ENCODE measurements at regions not wholly inside any gene's neighbourhood (a gene's known extent, or its start where the extent isn't known, plus 50 kb on each side); places are given as distances from the start of the nearest gene placed in this dataset.

DNA sequence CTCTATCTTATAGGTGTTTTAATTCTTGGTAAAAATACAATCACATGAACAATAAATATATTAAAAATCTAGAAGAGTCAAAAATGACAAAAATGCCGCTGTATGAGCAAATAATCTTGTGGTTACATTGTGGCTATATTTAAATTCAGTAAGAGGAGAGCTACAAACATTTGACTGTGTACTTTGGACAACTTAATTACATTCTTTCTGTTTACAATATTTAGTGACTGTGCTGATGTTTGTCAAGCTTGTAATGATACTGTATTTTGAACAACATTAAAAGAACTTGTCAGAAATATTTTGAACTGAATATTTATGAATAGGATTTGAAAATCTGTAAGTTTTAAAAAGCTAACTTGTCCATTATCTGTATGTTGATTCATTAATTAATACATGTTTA lies 598.3 kb downstream of the SI start:
- Histone ChIP-seq H2AK5ac (ENCODE audit: insufficient read length, low read length) (no peak overlapping the region), H3K79me2 (ENCODE audit: insufficient read depth, low read length) (no peaks in the 10 kb centered on the region), H3K14ac (ENCODE audit: insufficient read depth, low read length) (no peak overlapping the region), H2BK20ac (ENCODE audit: low read depth, low read length, poor library complexity, severe bottlenecking) (no peak overlapping the region), H3K4ac (ENCODE audit: low read depth, low read length) (no peak overlapping the region), H4K91ac (ENCODE audit: insufficient read length, low read depth, low read length) (no peak overlapping the region), H4K8ac (replicated peaks; ENCODE audit: insufficient read length, low read depth, low read length) (no peak overlapping the region), H3K23ac (ENCODE audit: insufficient read length, low read depth, low read length) (no peak overlapping the region), H3K23me2 (ENCODE audit: insufficient read length, low read depth, low read length, poor library complexity, severe bottlenecking) (no peaks in the 10 kb centered on the region), H3K27me3 (ENCODE audit: insufficient read depth, low read length) (no peaks in the 10 kb centered on the region), H3K9ac (ENCODE audit: extremely low read depth, insufficient read length, low read length) (no peak overlapping the region), H4K5ac (ENCODE audit: insufficient read length, low read depth, low read length) (no peak overlapping the region), H2BK120ac (ENCODE audit: low read depth, low read length, poor library complexity, severe bottlenecking) (no peak overlapping the region), H3K18ac (ENCODE audit: insufficient read length, low read depth, low read length) (no peak overlapping the region), H3K4me1 (ENCODE audit: insufficient read depth, low read length) (no peaks in the 10 kb centered on the region), H3K4me2 (ENCODE audit: insufficient read depth, insufficient read length, low read length) (no peak overlapping the region), H2BK15ac (ENCODE audit: low read depth, low read length) (no peak overlapping the region), H2BK12ac (ENCODE audit: insufficient read length, low read depth, low read length) (no peak overlapping the region), H3K27ac (ENCODE audit: insufficient read length, low read depth, low read length) (no peak overlapping the region), H3T11ph (ENCODE audit: low read length) (no peak overlapping the region), H4K20me1 (ENCODE audit: control insufficient read depth, insufficient read depth, insufficient read length) (no peaks in the 10 kb centered on the region), H2AFZ (ENCODE audit: low read length) (no peak overlapping the region), H3K56ac (ENCODE audit: insufficient read length, low read depth, low read length) (no peak overlapping the region), H3K79me1 (ENCODE audit: insufficient read depth, low read depth, low read length, poor library complexity, severe bottlenecking) (no peaks in the 10 kb centered on the region), H2BK5ac (ENCODE audit: insufficient read length, low read length) (no peak overlapping the region), H3K9me3 (ENCODE audit: control insufficient read depth, low read depth, low read length) (no peaks in the 10 kb centered on the region)
- no CpG with 5 or more reads among the region's 1 CpG for WGBS (ENCODE audit: extremely low coverage, insufficient read length, low lambda C conversion rate)
- no peaks in the 10 kb centered on the region for H3K4me1 Mint-ChIP-seq
- H3K36me3 Mint-ChIP-seq (ENCODE audit: insufficient read depth in 1 of 3, low read depth in 3 of 3): no peaks in the 10 kb centered on the region
- DNase-seq: no peak
- TF ChIP-seq, protein P1, sequence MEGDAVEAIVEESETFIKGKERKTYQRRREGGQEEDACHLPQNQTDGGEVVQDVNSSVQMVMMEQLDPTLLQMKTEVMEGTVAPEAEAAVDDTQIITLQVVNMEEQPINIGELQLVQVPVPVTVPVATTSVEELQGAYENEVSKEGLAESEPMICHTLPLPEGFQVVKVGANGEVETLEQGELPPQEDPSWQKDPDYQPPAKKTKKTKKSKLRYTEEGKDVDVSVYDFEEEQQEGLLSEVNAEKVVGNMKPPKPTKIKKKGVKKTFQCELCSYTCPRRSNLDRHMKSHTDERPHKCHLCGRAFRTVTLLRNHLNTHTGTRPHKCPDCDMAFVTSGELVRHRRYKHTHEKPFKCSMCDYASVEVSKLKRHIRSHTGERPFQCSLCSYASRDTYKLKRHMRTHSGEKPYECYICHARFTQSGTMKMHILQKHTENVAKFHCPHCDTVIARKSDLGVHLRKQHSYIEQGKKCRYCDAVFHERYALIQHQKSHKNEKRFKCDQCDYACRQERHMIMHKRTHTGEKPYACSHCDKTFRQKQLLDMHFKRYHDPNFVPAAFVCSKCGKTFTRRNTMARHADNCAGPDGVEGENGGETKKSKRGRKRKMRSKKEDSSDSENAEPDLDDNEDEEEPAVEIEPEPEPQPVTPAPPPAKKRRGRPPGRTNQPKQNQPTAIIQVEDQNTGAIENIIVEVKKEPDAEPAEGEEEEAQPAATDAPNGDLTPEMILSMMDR (conservative IDR thresholded peaks at IDR 0.05): no peak
- no peaks in the 10 kb centered on the region for H3K27me3 Mint-ChIP-seq (ENCODE audit: low read depth)
- no peak overlapping the region for H3K27ac Mint-ChIP-seq
- H3K9me3 Mint-ChIP-seq: no peaks in the 10 kb centered on the region
- no peak overlapping the region for H3K4me3 Mint-ChIP-seq
